HG03135 (cell line): ENCODE measurements at regions not wholly inside any gene's neighbourhood (a gene's known extent, or its start where the extent isn't known, plus 50 kb on each side); places are given as distances from the start of the nearest gene placed in this dataset.

ENCODE experiments used
- ATAC-seq: cut with Tn5 transposase; IDR thresholded peaks from one replicate; pipeline ENCODE4 v1.9.1; 2021; ENCODE audit warnings: mild to moderate bottlenecking, moderate library complexity; ENCODE audit not compliant: unreplicated experiment

- ATAC-seq, result no peak
Measured at GRCh38 chr12:115245020-115245419, 561.0 kb upstream of the TBX3 start.

GRCh38 chr12:115243933-115244628 is 560.1 kb upstream of the TBX3 start:
- no peak for ATAC-seq

- no peak for ATAC-seq
Measured at GRCh38 chr12:115240251-115240650, 556.3 kb upstream of the TBX3 start.

GRCh38 chr12:115235880-115236279 is 551.9 kb upstream of the TBX3 start:
- ATAC-seq, result no peak

- ATAC-seq, result no peak
Measured at GRCh38 chr12:115233891-115234543, 550.0 kb upstream of the TBX3 start.

GRCh38 chr12:115232455-115233156 is 548.6 kb upstream of the TBX3 start:
- ATAC-seq, result no peak

GRCh38 chr12:115230606-115231005 is 546.6 kb upstream of the TBX3 start:
- no peak for ATAC-seq

GRCh38 chr12:115229517-115229916 is 545.5 kb upstream of the TBX3 start:
- no peak for ATAC-seq

GRCh38 chr12:115228434-115228833 is 544.5 kb upstream of the TBX3 start:
- no peak for ATAC-seq

GRCh38 chr12:115227137-115227615 is 543.2 kb upstream of the TBX3 start:
- no peak for ATAC-seq

GRCh38 chr12:115225845-115226244 is 541.9 kb upstream of the TBX3 start:
- no peak for ATAC-seq

- no peak for ATAC-seq
Measured at GRCh38 chr12:115223991-115224390, 540.0 kb upstream of the TBX3 start.

- no peak for ATAC-seq
Measured at GRCh38 chr12:115223322-115223721, 539.3 kb upstream of the TBX3 start.

GRCh38 chr12:115222220-115222619 is 538.2 kb upstream of the TBX3 start:
- ATAC-seq, result no peak

- no peak for ATAC-seq
Measured at GRCh38 chr12:115216301-115216700, 532.3 kb upstream of the TBX3 start.

- ATAC-seq, result no peak
Measured at GRCh38 chr12:115215544-115215943, 531.6 kb upstream of the TBX3 start.

GRCh38 chr12:115213538-115214016 is 529.6 kb upstream of the TBX3 start:
- ATAC-seq, result no peak

GRCh38 chr12:115213118-115213517 is 529.1 kb upstream of the TBX3 start:
- ATAC-seq, result no peak

GRCh38 chr12:115212356-115212755 is 528.4 kb upstream of the TBX3 start:
- no peak for ATAC-seq

GRCh38 chr12:115210533-115211252 is 526.7 kb upstream of the TBX3 start:
- ATAC-seq, result no peak

GRCh38 chr12:115209230-115209629 is 525.3 kb upstream of the TBX3 start:
- no peak for ATAC-seq
